Frontal cortex (tissue), 3 donors: ENCODE measurements at regions not wholly inside any gene's neighbourhood (a gene's known extent, or its start where the extent isn't known, plus 50 kb on each side); places are given as distances from the start of the nearest gene placed in this dataset.
"Not testable (repeated sequence)": the region's sequence is repeated elsewhere in the genome, so short reads cannot be mapped to it uniquely, and the experiment has no call there.

Source experiments
- DNase-seq, 2 donors: peaks; one replicate each; pipeline ENCODE4 v3.0.0; 2012; ENCODE audit warnings: low spot score in 2 of 2
- FAIRE-seq: peaks from 2 replicates; lab custom pipeline; 2012; peaks lifted over from hg19 to GRCh38; lab: Jason Lieb, UNC
- donor health status: control.
- donor health status: control.
- donor health status: control.

DNA sequence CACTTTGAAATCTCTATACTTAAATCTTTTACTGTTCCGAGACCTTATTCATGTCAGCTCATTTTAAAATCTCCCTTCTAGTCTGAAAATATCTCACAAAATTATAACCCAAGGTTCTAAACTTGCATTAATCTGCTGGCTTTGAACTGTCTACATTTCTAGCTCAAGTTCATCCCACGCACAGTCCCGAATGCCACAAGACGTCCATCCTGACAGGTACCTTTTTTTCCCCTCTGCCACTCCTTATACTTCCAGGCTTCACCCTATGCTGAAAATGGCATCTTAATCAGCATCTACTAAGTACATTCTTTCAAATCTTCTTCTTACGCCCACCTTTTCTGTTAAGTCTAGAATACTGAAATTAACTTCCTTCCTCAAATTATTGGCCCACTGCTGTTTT, 259.2 kb upstream of the GALNTL6 start:
- no peak for FAIRE-seq
- no peak for DNase-seq

- DNase-seq, result no peak
- no peak for FAIRE-seq
Observed at GRCh38 chr4:171542640-171543039, 270.6 kb upstream of the GALNTL6 start.

DNA sequence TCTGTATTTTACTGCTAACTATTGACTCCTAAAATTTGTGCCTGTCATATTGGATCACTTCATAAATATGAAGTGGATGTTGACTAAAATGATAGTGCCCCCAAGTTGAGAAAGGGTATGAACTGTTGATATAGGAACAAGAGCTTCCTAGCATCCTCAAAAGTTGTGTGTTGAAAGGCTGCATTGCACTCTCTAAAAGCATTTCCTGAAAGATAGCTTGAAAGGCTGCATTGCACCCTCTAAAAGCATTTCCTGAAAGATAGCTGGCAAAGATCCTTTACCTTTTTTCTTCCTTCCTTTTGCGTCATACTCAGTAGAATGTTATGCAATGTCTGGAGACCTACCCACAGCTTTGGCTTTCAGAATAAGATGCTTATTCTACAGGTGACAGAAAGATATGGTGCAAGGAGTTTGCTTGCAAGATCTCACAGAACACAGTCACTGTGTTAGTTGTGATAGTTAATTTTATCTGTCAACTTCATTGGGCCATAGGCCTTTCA, 274.6 kb upstream of the GALNTL6 start:
- DNase-seq, result no peak
- no peak for FAIRE-seq

GRCh38 chr4:171534391-171534790, 278.8 kb upstream of the GALNTL6 start:
- FAIRE-seq (no peak), DNase-seq (no peak)

DNA sequence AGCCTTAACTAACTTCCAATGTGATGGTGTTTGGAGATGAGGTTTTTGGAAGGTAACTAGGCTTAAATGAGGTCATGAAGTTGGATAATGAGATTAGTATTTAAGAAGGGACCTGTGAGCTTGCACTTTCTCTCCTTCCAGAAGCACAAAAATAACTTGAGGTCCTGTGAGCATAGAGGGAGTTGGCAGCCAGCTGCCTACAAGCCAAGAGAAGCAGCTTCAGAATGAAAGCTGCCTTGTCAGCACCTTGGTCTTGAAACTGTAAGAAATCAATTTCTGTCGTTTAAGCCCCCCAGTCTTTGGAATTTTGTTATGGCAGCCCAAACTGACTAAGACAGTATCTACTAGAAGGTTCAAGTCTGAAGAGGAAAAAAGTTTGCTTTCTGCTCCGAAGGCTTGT, 280.2 kb upstream of the GALNTL6 start:
- FAIRE-seq (no peak), DNase-seq (no peak)

DNA sequence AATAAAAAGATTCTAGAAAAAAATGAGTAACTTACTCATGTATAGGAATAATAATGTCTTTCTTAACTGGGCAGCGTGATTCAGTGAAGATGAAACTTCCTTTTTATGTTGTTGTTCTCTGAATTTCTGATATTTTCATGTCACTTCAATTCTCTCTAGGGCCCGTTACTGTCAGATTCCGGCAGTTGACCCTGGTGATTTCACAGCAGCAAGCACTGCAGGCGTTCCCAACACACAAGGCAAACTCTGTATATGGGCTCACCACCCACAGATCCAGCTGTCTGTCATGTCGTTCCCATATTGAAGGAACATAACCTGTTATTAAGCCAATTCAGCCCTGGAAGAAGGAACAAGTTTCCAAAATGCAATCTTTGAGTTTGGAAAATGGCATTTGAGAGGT, 288.3 kb upstream of the GALNTL6 start:
- DNase-seq, result no peak
- no peak for FAIRE-seq

DNA sequence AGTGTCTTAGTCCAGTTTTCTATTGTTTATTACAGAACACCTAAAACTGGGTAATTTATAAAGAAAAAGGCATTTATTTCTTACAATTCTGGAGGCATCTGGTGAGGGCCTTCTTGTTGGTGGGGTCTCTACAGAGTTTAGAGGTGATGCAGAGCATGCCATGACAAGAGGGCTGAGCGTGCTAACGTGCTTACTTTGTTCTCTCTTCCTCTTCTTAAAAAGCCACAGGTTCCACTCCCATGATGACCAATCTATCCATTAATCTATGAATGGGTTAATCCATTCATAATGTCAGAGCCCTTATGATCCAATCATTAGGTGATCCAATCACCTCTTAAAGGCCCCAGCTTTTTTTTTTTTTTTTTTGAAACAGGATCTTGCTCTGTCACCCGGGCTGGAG, 291.5 kb upstream of the GALNTL6 start:
- DNase-seq (no peak), FAIRE-seq (no peak)

- DNase-seq, result no peak
- FAIRE-seq, result no peak
Observed at GRCh38 chr4:171519457-171519856, 293.7 kb upstream of the GALNTL6 start.

DNA sequence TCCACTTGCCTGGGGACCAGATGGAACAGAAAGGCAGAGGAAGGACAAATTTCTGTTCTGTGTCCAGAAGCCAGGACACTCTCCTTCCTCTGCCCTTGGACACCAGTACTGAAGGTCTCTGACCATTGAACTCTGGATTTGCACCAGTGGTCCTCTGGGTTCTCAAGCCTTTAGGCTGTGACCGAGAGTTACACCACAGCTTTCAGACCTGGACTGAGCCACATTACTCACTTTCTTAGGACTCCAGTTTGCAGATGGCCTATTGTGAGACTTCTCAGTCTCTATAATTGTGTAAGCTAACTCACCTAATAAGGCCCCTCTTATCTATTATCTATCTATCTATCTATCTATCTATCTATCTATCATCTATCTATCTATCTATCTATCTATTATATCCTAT, 295.3 kb upstream of the GALNTL6 start:
- no peak for FAIRE-seq
- DNase-seq, result no peak

DNA sequence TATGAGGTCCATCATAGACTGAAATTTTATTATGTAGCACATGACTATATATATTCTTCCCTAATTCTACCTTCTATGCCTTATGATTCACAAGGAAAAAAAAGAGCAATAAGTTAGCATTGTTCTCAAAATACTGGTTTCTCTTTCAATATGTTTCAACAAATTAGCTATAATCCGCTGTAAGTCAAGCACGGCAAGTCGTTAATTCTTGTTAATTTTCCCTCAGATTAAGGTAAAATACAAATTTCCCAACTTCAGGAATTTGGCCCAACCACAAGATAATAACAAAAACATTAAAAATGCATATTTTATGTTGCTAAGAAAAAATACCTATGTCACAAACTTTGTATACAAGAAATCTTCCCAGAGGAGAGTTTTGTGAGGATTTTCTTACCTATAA, 296.5 kb upstream of the GALNTL6 start:
- no peak for DNase-seq
- FAIRE-seq, result no peak

DNA sequence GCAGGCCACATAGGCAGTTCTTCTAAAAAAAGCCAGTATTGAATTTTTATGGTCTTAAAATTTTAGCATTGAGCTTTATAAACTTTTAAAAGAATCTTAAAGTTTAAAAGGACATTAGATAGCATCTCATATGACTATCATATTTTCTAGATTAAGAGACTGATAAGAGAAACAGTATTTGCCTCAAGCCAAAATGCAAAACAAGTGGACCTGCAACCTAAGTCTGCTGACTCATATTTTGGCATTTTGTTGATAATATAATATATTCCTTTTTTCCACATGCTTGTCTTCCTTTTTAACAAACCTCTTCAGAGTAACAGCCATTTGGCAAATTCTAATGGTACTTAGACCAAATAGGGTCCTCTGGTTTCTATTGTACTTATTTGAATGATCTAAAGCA, 328.5 kb upstream of the GALNTL6 start:
- DNase-seq, result no peak
- FAIRE-seq, result no peak

GRCh38 chr4:171478181-171478580, 335.0 kb upstream of the GALNTL6 start:
- DNase-seq (no peak), FAIRE-seq (no peak)

GRCh38 chr4:171475111-171475510, 338.1 kb upstream of the GALNTL6 start:
- FAIRE-seq, DNase-seq: not testable (repeated sequence)

DNA sequence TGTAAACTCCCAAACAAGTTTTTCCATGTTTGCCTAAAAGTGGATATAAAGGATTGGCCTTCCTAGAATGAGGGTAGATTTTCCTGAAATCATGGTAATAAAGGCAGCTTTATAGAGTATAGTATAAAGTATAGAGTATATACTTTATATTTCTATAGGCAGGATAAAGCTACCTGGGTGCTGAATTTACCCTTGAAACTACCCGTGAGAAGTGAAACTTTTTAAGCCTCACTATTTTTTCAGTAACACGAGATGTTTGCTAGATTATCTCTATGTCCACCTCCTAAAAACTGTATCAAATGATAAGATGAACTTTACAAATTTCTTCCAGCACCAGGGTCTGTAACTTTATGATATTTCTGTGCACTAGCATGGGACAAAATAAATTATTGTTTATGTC, 340.0 kb upstream of the GALNTL6 start:
- DNase-seq (no peak), FAIRE-seq (no peak)

- no peak for DNase-seq
- no peak for FAIRE-seq
Observed at GRCh38 chr4:171472230-171472629, 341.0 kb upstream of the GALNTL6 start.

DNA sequence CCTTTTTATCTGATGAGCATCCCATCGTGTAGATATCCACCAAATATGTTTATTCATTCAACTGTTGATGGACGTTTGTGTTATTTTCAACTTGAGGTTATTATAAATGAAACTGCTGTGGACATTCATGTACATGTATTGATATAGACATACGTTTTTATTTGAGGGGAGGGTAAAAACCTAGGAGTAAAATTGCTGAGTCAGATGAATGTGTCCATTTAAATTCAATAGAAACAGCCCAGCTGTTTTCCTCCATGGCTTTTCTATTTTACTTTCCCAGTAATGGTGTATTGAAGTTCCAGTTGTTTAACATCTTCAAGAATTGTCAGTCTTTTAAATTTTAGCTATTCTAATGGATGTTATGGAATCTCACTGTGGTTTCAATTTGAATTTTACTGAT, 348.7 kb upstream of the GALNTL6 start:
- no peak for DNase-seq
- FAIRE-seq, result no peak

- FAIRE-seq (no peak), DNase-seq (no peak)
Observed at GRCh38 chr4:171461191-171461590, 352.0 kb upstream of the GALNTL6 start.

DNA sequence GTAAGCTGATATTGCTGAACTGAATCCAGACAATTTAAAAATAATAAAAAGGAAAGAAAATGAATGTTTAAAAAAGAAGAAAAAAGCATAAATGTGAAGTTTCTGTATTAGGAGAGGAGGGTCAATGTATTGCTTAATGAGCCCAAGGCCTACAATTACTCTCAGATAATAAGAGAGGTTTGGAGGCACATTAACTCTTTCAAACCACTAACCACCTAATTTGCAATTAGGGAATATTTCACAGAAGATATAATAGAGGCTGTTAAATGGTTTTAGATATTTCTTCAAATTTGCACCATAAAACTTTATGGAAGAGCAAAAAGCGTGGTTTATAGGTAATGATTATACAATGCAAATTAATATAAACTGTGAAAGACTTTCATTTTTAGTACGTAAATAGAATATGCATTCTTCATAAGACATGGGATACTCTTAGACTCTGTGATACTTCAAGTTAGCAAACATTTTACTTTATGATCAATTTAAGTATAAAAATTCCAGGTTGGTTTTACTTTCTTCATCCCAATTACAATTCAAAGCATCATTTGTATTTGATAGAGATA, 364.2 kb upstream of the GALNTL6 start:
- FAIRE-seq, result no peak
- DNase-seq, result no peak

DNA sequence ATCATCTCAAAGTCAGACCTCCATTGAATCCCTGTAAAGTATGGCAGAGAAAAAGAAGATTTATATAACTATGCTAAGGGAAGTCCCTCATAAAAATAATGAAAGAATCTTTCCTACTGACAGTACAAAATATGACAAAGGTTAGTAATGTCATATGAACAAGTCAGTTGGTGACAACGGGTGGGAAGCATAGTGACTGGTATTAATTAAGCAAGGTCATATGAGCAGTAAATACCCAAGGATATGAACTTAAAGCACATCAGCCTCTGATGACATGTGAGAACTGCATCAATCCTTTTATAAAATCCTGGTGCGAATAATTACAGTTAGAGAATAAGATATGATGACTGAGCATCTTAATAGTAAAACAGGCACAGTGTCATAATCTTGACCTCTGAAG, 364.8 kb upstream of the GALNTL6 start:
- no peak for FAIRE-seq
- no peak for DNase-seq

DNA sequence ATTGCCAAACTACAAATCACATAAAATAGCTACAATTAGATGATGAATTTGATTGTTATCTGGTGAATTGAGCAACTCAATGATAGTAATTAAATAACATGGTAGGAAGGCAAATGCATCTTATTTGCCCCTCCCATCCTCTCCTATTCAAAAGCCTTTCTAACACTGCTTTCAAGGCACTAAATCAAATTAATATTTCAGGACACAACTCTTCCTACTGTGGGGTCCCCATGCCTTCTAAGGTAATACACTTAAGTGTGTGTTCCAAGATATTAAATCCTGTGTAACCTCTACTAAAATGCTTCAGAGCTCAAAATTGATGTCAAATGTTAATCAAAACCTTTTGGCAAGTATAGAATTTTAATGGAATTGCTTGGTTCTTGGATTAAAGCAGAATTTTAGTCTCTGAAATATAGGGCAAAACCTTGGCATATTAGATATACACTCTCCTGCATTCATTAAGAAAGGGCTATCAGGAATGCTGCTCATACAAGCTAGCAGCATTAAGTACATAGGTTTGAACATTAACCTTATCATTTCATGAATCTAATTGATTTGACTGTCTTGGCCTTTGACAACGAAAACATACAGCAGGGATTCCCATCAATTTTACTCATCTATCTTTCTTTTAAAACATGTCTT, 371.8 kb upstream of the GALNTL6 start:
- no peak for DNase-seq
- no peak for FAIRE-seq

DNA sequence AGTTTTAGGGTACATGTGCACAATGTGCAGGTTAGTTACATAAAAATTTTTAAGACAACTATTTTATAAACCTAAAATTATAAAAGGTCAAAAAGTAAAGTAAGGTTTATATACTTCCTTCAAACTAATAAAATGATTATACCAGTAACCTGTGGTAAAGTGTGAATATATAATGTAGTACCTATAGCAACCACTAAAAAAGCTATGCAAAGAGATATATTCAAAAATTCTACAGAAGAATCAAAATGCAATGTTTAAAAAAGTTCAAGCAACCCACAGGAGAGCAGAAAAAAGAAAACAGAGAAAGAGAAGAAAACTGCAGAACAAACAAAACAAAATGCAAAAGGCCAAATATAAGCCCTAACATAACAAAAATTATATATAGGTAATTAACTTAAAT, 379.5 kb upstream of the GALNTL6 start:
- DNase-seq (no peak), FAIRE-seq (no peak)

GRCh38 chr4:171432536-171432935, 380.7 kb upstream of the GALNTL6 start:
- FAIRE-seq, result peak; percentile 21
- no peak for DNase-seq
